Mesenchymal stem cell (in vitro differentiated cells and primary cell): ENCODE measurements at regions not wholly inside any gene's neighbourhood (a gene's known extent, or its start where the extent isn't known, plus 50 kb on each side); places are given as distances from the start of the nearest gene placed in this dataset.

Experiments used
- DNase-seq: peaks from one replicate; pipeline ENCODE4 v3.0.0-alpha.2; 2013
- H2AFZ ChIP-seq: one replicate; pipeline ENCODE4 v1.6.1; 2013; ENCODE audit warnings: low read depth, mild to moderate bottlenecking, control low read depth, inconsistent platforms, low read length, moderate library complexity
- H2AK5ac ChIP-seq: 2 replicates; pipeline ENCODE4 v1.6.1; 2013; ENCODE audit warnings: low read length, moderate library complexity, mild to moderate bottlenecking, inconsistent platforms; ENCODE audit not compliant: severe bottlenecking
- H2BK120ac ChIP-seq: one replicate; pipeline ENCODE4 v1.6.1; 2013; ENCODE audit warnings: low read depth, mild to moderate bottlenecking, inconsistent platforms, low read length, moderate library complexity
- H2BK12ac ChIP-seq, 2 experiments: one replicate each; pipeline ENCODE4 v1.6.1; 2013; ENCODE audit warnings: inconsistent platforms in 2 of 2, low read length in 2 of 2, mild to moderate bottlenecking in 2 of 2, moderate library complexity in 2 of 2, control low read depth in 1 of 2
- H2BK15ac ChIP-seq: one replicate; pipeline ENCODE4 v1.6.1; 2013; ENCODE audit warnings: mild to moderate bottlenecking, low read depth, inconsistent platforms; ENCODE audit not compliant: poor library complexity, severe bottlenecking
- H2BK5ac ChIP-seq: 2 replicates; pipeline ENCODE4 v1.6.1; 2013; ENCODE audit warnings: low read depth, mild to moderate bottlenecking, low read length, control low read depth, inconsistent platforms; ENCODE audit not compliant: poor library complexity, severe bottlenecking
- H3K14ac ChIP-seq, 2 experiments: one replicate each; pipeline ENCODE4 v1.6.1; 2013; ENCODE audit warnings: inconsistent platforms in 2 of 2, low read length in 2 of 2, control low read depth in 1 of 2, mild to moderate bottlenecking in 1 of 2, moderate library complexity in 1 of 2
- H3K18ac ChIP-seq, 2 experiments: one replicate each; pipeline ENCODE4 v1.6.1; 2013; ENCODE audit warnings: inconsistent platforms in 2 of 2, low read length in 2 of 2, control low read depth in 1 of 2, low read depth in 1 of 2, mild to moderate bottlenecking in 1 of 2
- H3K23ac ChIP-seq, 2 experiments: one replicate each; pipeline ENCODE4 v1.6.1; 2013; ENCODE audit warnings: inconsistent platforms in 2 of 2, low read length in 2 of 2, mild to moderate bottlenecking in 2 of 2, moderate library complexity in 2 of 2, control low read depth in 1 of 2
- H3K27ac ChIP-seq: 2 replicates; pipeline ENCODE4 v1.5.1; 2013; ENCODE audit warnings: mild to moderate bottlenecking, moderate library complexity, low read length, control low read depth, inconsistent platforms; ENCODE audit not compliant: poor library complexity, severe bottlenecking
- H3K27me3 ChIP-seq, 2 experiments: 2 replicates each; pipeline versions ENCODE4 v1.6.1 to v1.7.0; 2013; ENCODE audit warnings: low read length in 2 of 2, mild to moderate bottlenecking in 2 of 2, moderate library complexity in 2 of 2, control low read depth in 1 of 2, inconsistent platforms in 1 of 2; ENCODE audit not compliant: control insufficient read depth in 1 of 2, insufficient read depth in 1 of 2
- H3K36me3 ChIP-seq, 2 experiments: 2 replicates each; pipeline versions ENCODE4 v1.6.1 to v1.7.0; 2013; ENCODE audit warnings: low read length in 2 of 2, control low read depth in 1 of 2, inconsistent platforms in 1 of 2, low read depth in 1 of 2, mild to moderate bottlenecking in 1 of 2; ENCODE audit not compliant: insufficient read depth in 2 of 2, control insufficient read depth in 1 of 2
- H3K4ac ChIP-seq, 2 experiments: one replicate each; pipeline ENCODE4 v1.6.1; 2013; ENCODE audit warnings: inconsistent platforms in 2 of 2, low read length in 2 of 2, mild to moderate bottlenecking in 2 of 2, moderate library complexity in 2 of 2, control low read depth in 1 of 2, low read depth in 1 of 2
- H3K4me1 ChIP-seq: 2 replicates; pipeline ENCODE4 v1.6.1; 2013; ENCODE audit warnings: low read depth, low read length, control low read depth; ENCODE audit not compliant: control insufficient read depth, insufficient read depth
- H3K4me2 ChIP-seq: 2 replicates; pipeline ENCODE4 v1.6.1; 2013; ENCODE audit warnings: low read length, mild to moderate bottlenecking, inconsistent platforms; ENCODE audit not compliant: poor library complexity, severe bottlenecking
- H3K4me3 ChIP-seq, 2 experiments: 2 replicates each; pipeline versions ENCODE4 v1.5.1 to v1.7.0; 2013; ENCODE audit warnings: low read length in 2 of 2, mild to moderate bottlenecking in 2 of 2, control low read depth in 1 of 2, low read depth in 1 of 2; ENCODE audit not compliant: insufficient read depth in 1 of 2
- H3K79me1 ChIP-seq: replicated peaks from 2 replicates; pipeline ENCODE4 v1.6.1; 2013; ENCODE audit warnings: mild to moderate bottlenecking, control low read depth, low read length, inconsistent platforms; ENCODE audit not compliant: poor library complexity, severe bottlenecking
- H3K9ac ChIP-seq: 2 replicates; pipeline ENCODE4 v1.7.0; 2013; ENCODE audit warnings: mild to moderate bottlenecking, low read length, moderate library complexity
- H3K9me3 ChIP-seq: 2 replicates; pipeline ENCODE4 v1.7.0; 2013; ENCODE audit warnings: mild to moderate bottlenecking, low read length; ENCODE audit not compliant: control insufficient read depth
- H4K8ac ChIP-seq: one replicate; pipeline ENCODE4 v1.6.1; 2013; ENCODE audit warnings: inconsistent platforms, mild to moderate bottlenecking, low read length, moderate library complexity
- H4K91ac ChIP-seq: one replicate; pipeline ENCODE4 v1.6.1; 2013; ENCODE audit warnings: mild to moderate bottlenecking, low read length, inconsistent platforms
- WGBS: methylation state at CpG from one replicate; pipeline ENCODE4 v1.1.7; 2013; ENCODE audit warnings: mixed read lengths; 5-methylcytosine and 5-hydroxymethylcytosine counted together

GRCh38 chr13:67867206-67867605 is 637.1 kb upstream of the PCDH9 start:
- no peak overlapping the region for H3K4me2 ChIP-seq

GRCh38 chr13:67860315-67860714 is 630.2 kb upstream of the PCDH9 start:
- Histone ChIP-seq H2BK15ac (no peak overlapping the region), H3K4me1 (no peaks in the 10 kb centered on the region), H2BK120ac (no peak overlapping the region), H3K27ac (no peak overlapping the region), H3K4me3 (no peak overlapping the region), H3K79me1 (no peaks in the 10 kb centered on the region), H3K23ac (no peak overlapping the region), H3K14ac (no peak overlapping the region), H3K18ac (no peak overlapping the region), H4K91ac (no peak overlapping the region), H3K27me3 (no peaks in the 10 kb centered on the region), H3K9ac (no peak overlapping the region), H3K4ac (no peak overlapping the region), H2BK12ac (no peak overlapping the region), H3K9me3 (peaks cover 7% of the 10 kb centered on the region), H2AFZ (no peak overlapping the region), H2AK5ac (no peak overlapping the region), H3K36me3 (no peaks in the 10 kb centered on the region), H3K4me2 (no peak overlapping the region), H4K8ac (no peak overlapping the region), H2BK5ac (no peak overlapping the region)
- WGBS: 74% methylated on average over 3 of the region's 3 CpGs
- DNase-seq: no peak

More at GRCh38 chr13:67867206-67867605, 637.1 kb upstream of the PCDH9 start:
- H3K18ac ChIP-seq: no peak overlapping the region
- H3K27me3 ChIP-seq: no peaks in the 10 kb centered on the region
- no peak overlapping the region for H3K9ac ChIP-seq
- H3K4me1 ChIP-seq: no peaks in the 10 kb centered on the region
- no peak overlapping the region for H3K27ac ChIP-seq
- no peak overlapping the region for H3K4me3 ChIP-seq
- no peak overlapping the region for H4K8ac ChIP-seq
- peaks cover 27% of the 10 kb centered on the region for H3K9me3 ChIP-seq
- H3K36me3 ChIP-seq: no peaks in the 10 kb centered on the region
- H4K91ac ChIP-seq: no peak overlapping the region
- H2AK5ac ChIP-seq: no peak overlapping the region
- no peak overlapping the region for H3K23ac ChIP-seq
- 95% methylated on average over 2 of the region's 2 CpGs for WGBS
- H2BK5ac ChIP-seq: no peak overlapping the region
- no peak overlapping the region for H2BK120ac ChIP-seq
- no peak overlapping the region for H3K14ac ChIP-seq
- no peak overlapping the region for H2BK12ac ChIP-seq
- no peak overlapping the region for H2BK15ac ChIP-seq
- no peaks in the 10 kb centered on the region for H3K79me1 ChIP-seq
- no peak overlapping the region for H2AFZ ChIP-seq
- H3K4ac ChIP-seq: no peak overlapping the region
- no peak for DNase-seq

GRCh38 chr13:67859904-67860303 is 629.8 kb upstream of the PCDH9 start:
- H3K79me1 ChIP-seq: no peaks in the 10 kb centered on the region
- no peak overlapping the region for H3K9ac ChIP-seq
- WGBS: 98% methylated on average over 3 of the region's 3 CpGs
- no peak overlapping the region for H3K4me3 ChIP-seq
- H3K4me2 ChIP-seq: no peak overlapping the region
- H4K8ac ChIP-seq: no peak overlapping the region
- no peak overlapping the region for H3K4ac ChIP-seq
- no peak overlapping the region for H2BK15ac ChIP-seq
- H2BK5ac ChIP-seq: no peak overlapping the region
- no peak overlapping the region for H2AK5ac ChIP-seq
- H3K4me1 ChIP-seq: no peaks in the 10 kb centered on the region
- no peak overlapping the region for H3K14ac ChIP-seq
- no peaks in the 10 kb centered on the region for H3K36me3 ChIP-seq
- H3K23ac ChIP-seq: no peak overlapping the region
- no peak overlapping the region for H2BK12ac ChIP-seq
- H3K27ac ChIP-seq: no peak overlapping the region
- no peak for DNase-seq
- H2BK120ac ChIP-seq: no peak overlapping the region
- no peak overlapping the region for H4K91ac ChIP-seq
- no peaks in the 10 kb centered on the region for H3K27me3 ChIP-seq
- H2AFZ ChIP-seq: no peak overlapping the region
- H3K18ac ChIP-seq: no peak overlapping the region
- peaks cover 7% of the 10 kb centered on the region for H3K9me3 ChIP-seq

- DNase-seq: no peak
- H3K14ac ChIP-seq: no peak overlapping the region
- H2AK5ac ChIP-seq: no peak overlapping the region
- H2BK15ac ChIP-seq: no peak overlapping the region
- H3K23ac ChIP-seq: no peak overlapping the region
- no peak overlapping the region for H3K4me3 ChIP-seq
- H2BK120ac ChIP-seq: no peak overlapping the region
- H3K18ac ChIP-seq: no peak overlapping the region
- 89% methylated on average over 15 of the region's 16 CpGs for WGBS
- H3K4ac ChIP-seq: no peak overlapping the region
- no peaks in the 10 kb centered on the region for H3K79me1 ChIP-seq
- H3K4me1 ChIP-seq: no peaks in the 10 kb centered on the region
- no peak overlapping the region for H2AFZ ChIP-seq
- no peak overlapping the region for H2BK12ac ChIP-seq
- H3K36me3 ChIP-seq: no peaks in the 10 kb centered on the region
- H3K4me2 ChIP-seq: no peak overlapping the region
- H3K9ac ChIP-seq: no peak overlapping the region
- no peak overlapping the region for H4K8ac ChIP-seq
- no peak overlapping the region for H2BK5ac ChIP-seq
- peaks cover 7% of the 10 kb centered on the region for H3K9me3 ChIP-seq
- no peak overlapping the region for H3K27ac ChIP-seq
- H3K27me3 ChIP-seq: no peaks in the 10 kb centered on the region
- H4K91ac ChIP-seq: no peak overlapping the region
Measured at GRCh38 chr13:67857581-67858310, 627.6 kb upstream of the PCDH9 start.
